GM18951 (cell line): ENCODE measurements at regions not wholly inside any gene's neighbourhood (a gene's known extent, or its start where the extent isn't known, plus 50 kb on each side); places are given as distances from the start of the nearest gene placed in this dataset.
"Not testable (repeated sequence)": the region's sequence is repeated elsewhere in the genome, so short reads cannot be mapped to it uniquely, and the experiment has no call there.

Experiments
- POLR2A ChIP-seq: IDR thresholded peaks from 4 replicates; pipeline ENCODE4 v1.6.1; 2011; ENCODE audit warnings: mild to moderate bottlenecking; ENCODE audit not compliant: insufficient read length, insufficient read depth; ENCODE audit errors: extremely low read depth
- in situ Hi-C: fragments of 300-500 bp; cut with MboI; formaldehyde crosslinking; loops from one replicate; pipeline ENCODE4 v1.12.0; 2022; ENCODE audit warnings: low sequenced_read_pairs, mixed read lengths, inconsistent platforms; ENCODE audit not compliant: unreplicated experiment

- in situ Hi-C loops, result not testable (repeated sequence)
Measured at GRCh38 chr4:10388146-10388545, 69.1 kb downstream of the ZNF518B start.

GRCh38 chr4:10385994-10386394 is 71.2 kb downstream of the ZNF518B start:
- TF ChIP-seq POLR2A, result no peak
- in situ Hi-C loops, result no loop called here

- in situ Hi-C loops, result no loop called here
- no peak for TF ChIP-seq POLR2A
Measured at GRCh38 chr4:10384974-10385373, 72.3 kb downstream of the ZNF518B start.

- TF ChIP-seq POLR2A, result no peak
- in situ Hi-C loops, result no loop called here
Measured at GRCh38 chr4:10383417-10383816, 73.8 kb downstream of the ZNF518B start.

- in situ Hi-C loops, result not testable (repeated sequence)
Measured at GRCh38 chr4:10382171-10382570, 75.1 kb downstream of the ZNF518B start.

GRCh38 chr4:10381146-10381545 is 76.1 kb downstream of the ZNF518B start:
- in situ Hi-C loops, result no loop called here
- no peak for TF ChIP-seq POLR2A

- in situ Hi-C loops, result no loop called here
- TF ChIP-seq POLR2A, result no peak
Measured at GRCh38 chr4:10380735-10381134, 76.5 kb downstream of the ZNF518B start.

- in situ Hi-C loops, result no loop called here
- no peak for TF ChIP-seq POLR2A
Measured at GRCh38 chr4:10371869-10372471, 85.3 kb downstream of the ZNF518B start.

GRCh38 chr4:10371121-10371520 is 86.1 kb downstream of the ZNF518B start:
- TF ChIP-seq POLR2A, result no peak

GRCh38 chr4:10369517-10369916 is 87.7 kb downstream of the ZNF518B start:
- in situ Hi-C loops, result no loop called here

More at GRCh38 chr4:10371121-10371520, 86.1 kb downstream of the ZNF518B start:
- in situ Hi-C loops, result no loop called here

GRCh38 chr4:10366628-10367027 is 90.6 kb downstream of the ZNF518B start:
- in situ Hi-C loops, result no loop called here
- TF ChIP-seq POLR2A, result no peak

More at GRCh38 chr4:10369517-10369916, 87.7 kb downstream of the ZNF518B start:
- TF ChIP-seq POLR2A, result no peak

GRCh38 chr4:10364194-10364593 is 93.0 kb downstream of the ZNF518B start:
- in situ Hi-C loops, result no loop called here
- TF ChIP-seq POLR2A, result no peak

- TF ChIP-seq POLR2A, result no peak
- in situ Hi-C loops, result no loop called here
Measured at GRCh38 chr4:10354746-10355145, 102.5 kb downstream of the ZNF518B start.

- in situ Hi-C loops, result no loop called here
- TF ChIP-seq POLR2A, result no peak
Measured at GRCh38 chr4:10354225-10354624, 103.0 kb downstream of the ZNF518B start.

- in situ Hi-C loops, result no loop called here
- TF ChIP-seq POLR2A, result no peak
Measured at GRCh38 chr4:10353110-10353509, 104.1 kb downstream of the ZNF518B start.
